BJ (cell line): ENCODE measurements at regions not wholly inside any gene's neighbourhood (a gene's known extent, or its start where the extent isn't known, plus 50 kb on each side); places are given as distances from the start of the nearest gene placed in this dataset.

Source experiments
- CTCF ChIA-PET: fragments of 350-600 bp; formaldehyde crosslinking; extraction: SDS; loops from one replicate; lab custom pipeline; 2021; ENCODE audit warnings: antibody characterized with exemption, inconsistent platforms; lab: Yijun Ruan, JAX
- POLR2A ChIA-PET: fragments of 300-600 bp; sonication (Branson Sonifier 250); formaldehyde crosslinking; extraction: SDS; loops from one replicate; lab custom pipeline; 2021; ENCODE audit warnings: antibody characterized with exemption; lab: Charles Lee
- DNase-seq: peaks from one replicate; pipeline ENCODE4 v3.0.0-alpha.2; 2011; ENCODE audit warnings: low read depth
- H3K27me3 ChIP-seq: 2 replicates; pipeline ENCODE4 v1.6.0; 2011; ENCODE audit warnings: low read length; ENCODE audit not compliant: control insufficient read depth, insufficient read depth
- H3K36me3 ChIP-seq: 2 replicates; pipeline ENCODE4 v1.5.1; 2011; ENCODE audit warnings: low read length; ENCODE audit not compliant: control insufficient read depth, insufficient read depth
- H3K4me3 ChIP-seq: 2 replicates; pipeline ENCODE4 v1.5.1; 2011; ENCODE audit warnings: low read depth, mild to moderate bottlenecking, control low read depth, low read length
- CTCF ChIP-seq: IDR thresholded peaks from 2 replicates; pipeline ENCODE4 v1.5.1; 2011; ENCODE audit warnings: low read depth, mild to moderate bottlenecking, control low read depth, inconsistent platforms, low read length, moderate library complexity; ENCODE audit not compliant: insufficient read depth

- Histone ChIP-seq H3K4me3 (no peak overlapping the region), H3K36me3 (no peaks in the 10 kb centered on the region), H3K27me3 (no peaks in the 10 kb centered on the region)
- POLR2A ChIA-PET, result no interaction called here
- CTCF ChIA-PET, result no interaction called here
- DNase-seq, result no peak
- no peak for TF ChIP-seq CTCF
Measured at GRCh38 chr5:161023551-161023950, 171.5 kb upstream of the ATP10B start.

GRCh38 chr5:161022151-161022550 lies 170.1 kb upstream of the ATP10B start:
- no peak for DNase-seq
- Histone ChIP-seq H3K4me3 (no peak overlapping the region), H3K36me3 (no peaks in the 10 kb centered on the region), H3K27me3 (no peaks in the 10 kb centered on the region)
- POLR2A ChIA-PET, result no interaction called here
- no peak for TF ChIP-seq CTCF
- CTCF ChIA-PET, result interaction anchor here (0.6 kb wide), 1 partner anchor 18 kb away, joined by 3 read pairs; no protein-coding TSS in a partner anchor

GRCh38 chr5:161009817-161010216 lies 157.8 kb upstream of the ATP10B start:
- ChIA-PET CTCF (no interaction called here), POLR2A (no interaction called here)
- no peak for TF ChIP-seq CTCF
- Histone ChIP-seq H3K27me3 (no peaks in the 10 kb centered on the region), H3K36me3 (no peaks in the 10 kb centered on the region), H3K4me3 (no peak overlapping the region)
- no peak for DNase-seq

DNA sequence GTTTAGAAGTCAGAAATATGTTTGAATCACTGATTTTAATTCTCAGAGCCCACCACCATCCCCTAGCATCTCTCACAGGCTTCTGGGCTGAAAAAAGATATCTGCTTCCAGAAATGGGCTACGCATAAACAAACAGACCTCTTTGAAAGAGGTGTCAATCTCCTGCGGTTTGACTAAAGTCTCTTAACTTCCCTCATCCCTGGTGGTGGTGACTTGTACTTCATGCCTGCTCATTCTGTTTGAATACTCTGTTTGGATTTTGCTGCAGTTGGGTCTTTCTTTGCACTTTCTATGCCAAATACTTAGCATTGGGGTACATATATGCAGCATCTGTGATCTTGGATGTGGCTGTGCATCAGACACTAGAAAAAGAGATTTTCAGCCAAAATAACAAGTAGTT lies 157.2 kb upstream of the ATP10B start:
- no peak for TF ChIP-seq CTCF
- Histone ChIP-seq H3K36me3 (no peaks in the 10 kb centered on the region), H3K27me3 (no peaks in the 10 kb centered on the region), H3K4me3 (no peak overlapping the region)
- no peak for DNase-seq
- POLR2A ChIA-PET, result no interaction called here
- CTCF ChIA-PET, result no interaction called here

DNA sequence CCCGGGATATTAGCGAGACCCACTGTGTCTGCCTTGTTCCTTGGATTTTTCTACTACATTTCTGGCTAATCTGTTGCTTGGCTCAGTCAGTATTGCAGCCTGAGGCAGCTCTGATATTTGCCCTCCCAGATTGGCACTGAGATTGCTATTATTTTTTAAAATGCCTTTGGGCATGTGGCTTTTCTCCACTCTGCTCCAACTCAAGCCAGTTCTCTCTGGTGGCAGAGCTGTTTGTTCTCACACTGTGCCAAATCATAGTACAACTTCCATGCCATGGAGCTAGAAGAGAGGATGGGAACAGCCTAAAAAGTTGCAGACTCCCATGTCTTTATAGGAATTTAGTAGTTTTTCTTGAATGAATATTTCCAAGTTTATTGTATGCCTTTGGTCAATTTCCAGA lies 155.9 kb upstream of the ATP10B start:
- Histone ChIP-seq H3K4me3 (no peak overlapping the region), H3K27me3 (no peaks in the 10 kb centered on the region), H3K36me3 (no peaks in the 10 kb centered on the region)
- TF ChIP-seq CTCF, result no peak
- ChIA-PET POLR2A (no interaction called here), CTCF (no interaction called here)
- no peak for DNase-seq
